ENCODE measurements at regions not wholly inside any gene's neighbourhood (a gene's known extent, or its start where the extent isn't known, plus 50 kb on each side); places are given as distances from the start of the nearest gene placed in this dataset.

GRCh38 chr9:12916042-12916441, 141.2 kb downstream of the LURAP1L start:
- TF ChIP-seq, protein P1, sequence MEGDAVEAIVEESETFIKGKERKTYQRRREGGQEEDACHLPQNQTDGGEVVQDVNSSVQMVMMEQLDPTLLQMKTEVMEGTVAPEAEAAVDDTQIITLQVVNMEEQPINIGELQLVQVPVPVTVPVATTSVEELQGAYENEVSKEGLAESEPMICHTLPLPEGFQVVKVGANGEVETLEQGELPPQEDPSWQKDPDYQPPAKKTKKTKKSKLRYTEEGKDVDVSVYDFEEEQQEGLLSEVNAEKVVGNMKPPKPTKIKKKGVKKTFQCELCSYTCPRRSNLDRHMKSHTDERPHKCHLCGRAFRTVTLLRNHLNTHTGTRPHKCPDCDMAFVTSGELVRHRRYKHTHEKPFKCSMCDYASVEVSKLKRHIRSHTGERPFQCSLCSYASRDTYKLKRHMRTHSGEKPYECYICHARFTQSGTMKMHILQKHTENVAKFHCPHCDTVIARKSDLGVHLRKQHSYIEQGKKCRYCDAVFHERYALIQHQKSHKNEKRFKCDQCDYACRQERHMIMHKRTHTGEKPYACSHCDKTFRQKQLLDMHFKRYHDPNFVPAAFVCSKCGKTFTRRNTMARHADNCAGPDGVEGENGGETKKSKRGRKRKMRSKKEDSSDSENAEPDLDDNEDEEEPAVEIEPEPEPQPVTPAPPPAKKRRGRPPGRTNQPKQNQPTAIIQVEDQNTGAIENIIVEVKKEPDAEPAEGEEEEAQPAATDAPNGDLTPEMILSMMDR (IDR thresholded peaks at IDR 0.05; ENCODE audit: low read depth, low read length) = no peak
- Histone ChIP-seq H3K27me3 (no peaks in the 10 kb centered on the region), H3K4me1 (ENCODE audit: low read depth) (no peaks in the 10 kb centered on the region), H3K4me3 (no peak overlapping the region), H3K36me3 (no peaks in the 10 kb centered on the region), H3K27ac (no peak overlapping the region), H3K9me3 (ENCODE audit: low read depth) (no peaks in the 10 kb centered on the region)
- DNase-seq (ENCODE audit: low read depth in 1 of 2, low spot score in 1 of 2) = peak; percentile 66 to 78

GRCh38 chr9:12920437-12920836, 145.6 kb downstream of the LURAP1L start:
- Histone ChIP-seq H3K27ac (no peak overlapping the region), H3K27me3 (no peaks in the 10 kb centered on the region), H3K4me1 (ENCODE audit: low read depth) (peaks cover 4% of the 10 kb centered on the region), H3K36me3 (no peaks in the 10 kb centered on the region), H3K4me3 (no peak overlapping the region), H3K9me3 (ENCODE audit: low read depth) (no peaks in the 10 kb centered on the region)
- TF ChIP-seq, protein P1 (IDR thresholded peaks at IDR 0.05; ENCODE audit: low read depth, low read length) = no peak
- no peak for DNase-seq (ENCODE audit: low read depth in 1 of 2, low spot score in 1 of 2)

DNA sequence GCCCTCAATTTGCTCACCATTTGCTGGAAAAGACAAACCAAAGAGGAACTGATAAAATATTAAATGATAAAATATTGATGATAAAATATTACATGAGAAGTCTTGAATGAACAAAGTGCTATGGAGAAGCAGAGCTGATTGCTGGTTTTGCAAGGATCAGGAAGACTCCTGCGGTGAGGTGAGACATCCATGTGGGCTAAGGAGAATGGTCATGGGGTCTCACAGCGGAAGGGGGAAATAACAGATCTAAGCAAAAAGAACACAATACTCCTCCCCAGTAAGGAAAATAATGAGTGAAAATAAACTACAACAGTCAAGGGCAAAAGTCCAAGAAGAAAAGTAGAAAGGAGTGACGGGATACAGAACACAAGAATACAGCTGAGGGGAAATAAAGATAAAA, 146.8 kb downstream of the LURAP1L start:
- Histone ChIP-seq H3K9me3 (ENCODE audit: low read depth) (no peaks in the 10 kb centered on the region), H3K27me3 (no peaks in the 10 kb centered on the region), H3K27ac (no peak overlapping the region), H3K4me3 (no peak overlapping the region), H3K4me1 (ENCODE audit: low read depth) (peaks cover 4% of the 10 kb centered on the region), H3K36me3 (no peaks in the 10 kb centered on the region)
- DNase-seq (ENCODE audit: low read depth in 1 of 2, low spot score in 1 of 2) = no peak
- TF ChIP-seq, protein P1 (IDR thresholded peaks at IDR 0.05; ENCODE audit: low read depth, low read length) = no peak

DNA sequence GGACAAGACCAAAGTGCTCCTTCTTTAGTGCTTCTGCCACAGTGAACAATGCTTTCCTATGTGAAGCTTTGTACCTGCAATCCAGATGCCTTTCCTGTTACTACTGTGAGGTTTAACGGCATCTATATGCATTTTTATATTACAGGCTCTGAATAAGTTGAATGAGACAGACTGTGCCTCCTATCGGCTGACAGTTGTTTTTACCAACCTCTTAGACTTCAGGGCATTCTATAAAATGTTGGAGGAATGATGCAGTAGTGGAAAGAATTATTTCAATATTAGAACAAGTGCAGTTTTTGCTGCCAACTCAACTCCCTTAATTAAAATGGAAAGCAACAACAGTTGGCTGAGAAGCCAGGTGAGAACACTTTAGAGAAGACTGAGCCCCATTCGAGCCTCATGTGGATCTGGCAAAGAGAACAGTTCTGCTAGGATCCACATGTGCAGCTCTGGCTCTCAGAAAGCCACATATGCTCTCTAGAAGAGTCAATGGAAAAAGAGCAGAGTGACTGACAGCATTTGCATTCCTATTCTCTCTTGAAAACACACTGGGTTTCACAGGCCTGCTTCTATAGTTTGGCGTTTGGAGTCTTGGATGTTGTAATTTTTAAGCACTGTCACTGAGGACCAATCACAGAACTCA, 147.5 kb downstream of the LURAP1L start:
- H3K27ac ChIP-seq = no peak overlapping the region
- DNase-seq (ENCODE audit: low read depth in 1 of 2, low spot score in 1 of 2) = peak; percentile 19 to 20
- H3K27me3 ChIP-seq = no peaks in the 10 kb centered on the region
- TF ChIP-seq, protein P1 (IDR thresholded peaks at IDR 0.05; ENCODE audit: low read depth, low read length) = no peak
- H3K4me1 ChIP-seq (ENCODE audit: low read depth) = peaks cover 4% of the 10 kb centered on the region
- no peaks in the 10 kb centered on the region for H3K9me3 ChIP-seq (ENCODE audit: low read depth)
- H3K36me3 ChIP-seq = no peaks in the 10 kb centered on the region
- no peak overlapping the region for H3K4me3 ChIP-seq

GRCh38 chr9:12923468-12924009, 148.7 kb downstream of the LURAP1L start:
- Histone ChIP-seq H3K4me3 (no peak overlapping the region), H3K36me3 (no peaks in the 10 kb centered on the region), H3K27me3 (no peaks in the 10 kb centered on the region), H3K9me3 (ENCODE audit: low read depth) (no peaks in the 10 kb centered on the region), H3K4me1 (ENCODE audit: low read depth) (peaks cover 4% of the 10 kb centered on the region), H3K27ac (no peak overlapping the region)
- peak; percentile 28 to 97 for DNase-seq (ENCODE audit: low read depth in 1 of 2, low spot score in 1 of 2)
- TF ChIP-seq, protein P1 (IDR thresholded peaks at IDR 0.05; ENCODE audit: low read depth, low read length) = no peak

Measured in cardiac muscle cell (in vitro differentiated cells and primary cell).